K562 (cell line): ENCODE measurements at regions not wholly inside any gene's neighbourhood (a gene's known extent, or its start where the extent isn't known, plus 50 kb on each side); places are given as distances from the start of the nearest gene placed in this dataset.

Source experiments
- AFF4 ChIP-seq: sonication (generic); formaldehyde crosslinking; IDR thresholded peaks from 2 replicates; pipeline ENCODE4 v1.8.0; 2023; ENCODE audit warnings: mild to moderate bottlenecking, missing genetic modification reagents
- CUX1 ChIP-seq: fragments of 200-800 bp; sonication (Bioruptor generic); IDR thresholded peaks from 2 replicates; pipeline ENCODE4 v1.6.1; 2016; ENCODE audit warnings: missing genetic modification characterization, missing compliant biosample characterization
- ESRRA ChIP-seq: fragments of 450-650 bp; IDR thresholded peaks from 2 replicates; pipeline ENCODE4 v1.6.1; 2014; ENCODE audit warnings: low read depth, mild to moderate bottlenecking, moderate library complexity, borderline replicate concordance
- FUS ChIP-seq: fragments of 200-400 bp; formaldehyde crosslinking; optimal IDR thresholded peaks from 2 replicates; pipeline ENCODE3; 2017; ENCODE audit warnings: low read depth, low read length
- JUN ChIP-seq, 2 experiments: sonication (generic) in 1 of 2; formaldehyde crosslinking in 1 of 2; IDR thresholded peaks; 2 replicates each; pipeline versions ENCODE4 v1.6.1 to v1.8.0; 2012 to 2022; ENCODE audit warnings: borderline replicate concordance in 2 of 2, mild to moderate bottlenecking in 2 of 2, improper control_type of control experiment in 1 of 2, low read depth in 1 of 2, low read length in 1 of 2, missing genetic modification reagents in 1 of 2
- MCM2 ChIP-seq: fragments of 450-650 bp; IDR thresholded peaks from 2 replicates; pipeline ENCODE4 v1.6.1; 2017; ENCODE audit warnings: low read depth, mild to moderate bottlenecking
- MLLT1 ChIP-seq, 2 experiments: fragments of 450-650 bp; IDR thresholded peaks; 2 replicates each; pipeline ENCODE4 v1.6.1; 2016
- NCOA4 ChIP-seq: fragments of 450-650 bp; IDR thresholded peaks from 2 replicates; pipeline ENCODE4 v1.6.1; 2018; ENCODE audit warnings: mild to moderate bottlenecking; ENCODE audit not compliant: partially characterized antibody
- NFYB ChIP-seq: IDR thresholded peaks from 2 replicates; pipeline ENCODE4 v1.6.1; 2011; ENCODE audit warnings: mild to moderate bottlenecking, moderate library complexity; ENCODE audit not compliant: insufficient read length; ENCODE audit errors: extremely low read depth
- NUFIP1 ChIP-seq: fragments of 450-650 bp; IDR thresholded peaks from 2 replicates; pipeline ENCODE4 v1.6.1; 2018; ENCODE audit not compliant: partially characterized antibody
- POLR2A ChIP-seq: fragments of 450-650 bp; conservative IDR thresholded peaks from 2 replicates; pipeline ENCODE4 v1.6.1; 2016
- SREBF2 ChIP-seq: sonication (generic); formaldehyde crosslinking; IDR thresholded peaks from 2 replicates; pipeline ENCODE4 v1.4.0; 2020; ENCODE audit warnings: mild to moderate bottlenecking, missing genetic modification reagents
- ZC3H8 ChIP-seq: fragments of 450-650 bp; IDR thresholded peaks from 2 replicates; pipeline ENCODE4 v1.6.1; 2017
- ZNF165 ChIP-seq: fragments of 250-450 bp; sonication (Bioruptor Pico); IDR thresholded peaks from 2 replicates; pipeline ENCODE4 v1.4.0; 2020; ENCODE audit warnings: borderline replicate concordance
- ZNF354B ChIP-seq: fragments of 250-450 bp; sonication (Bioruptor Pico); IDR thresholded peaks from 2 replicates; pipeline ENCODE4 v1.4.0; 2020
- TF ChIP-seq, protein P1 (sequence below): fragments of 200-400 bp; formaldehyde crosslinking; IDR thresholded peaks from 2 replicates; pipeline ENCODE4 v1.6.1; 2017; ENCODE audit warnings: mild to moderate bottlenecking, low read depth, low read length, moderate library complexity

DNA sequence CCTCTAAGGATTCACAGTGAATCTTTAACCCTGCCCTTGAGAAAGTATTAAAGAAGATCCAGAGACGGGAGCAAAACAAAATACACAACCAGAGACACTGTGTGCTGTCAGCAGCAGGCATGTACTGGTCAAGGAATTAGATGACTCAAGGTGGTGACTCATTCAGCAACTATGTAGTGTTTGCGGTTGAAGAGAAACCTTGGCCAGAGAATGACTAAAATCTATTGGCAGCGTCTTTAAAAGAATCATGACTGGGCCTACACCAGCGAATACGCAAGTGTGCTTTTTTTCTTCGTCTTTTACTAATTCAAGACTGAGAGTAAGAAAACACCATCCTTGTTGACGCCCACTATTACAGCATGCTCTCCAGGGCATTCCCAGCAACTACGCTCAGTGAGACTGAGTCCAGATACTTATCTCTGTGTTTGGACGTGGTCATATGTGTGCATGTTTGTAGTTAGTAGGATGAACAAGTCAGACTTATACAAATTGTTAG lies 72.4 kb upstream of the BACH2 start (continued):
- TF ChIP-seq MLLT1 (IDR thresholded peaks at IDR 0.05) (peak in 1 of 2 experiments; percentile 98; a peak in 2 of 4 replicates), NFYB (no peak), FUS (no peak), ZC3H8 (no peak), POLR2A (no peak), NCOA4 (no peak), ZNF354B (CRISPR knock-in tag) (no peak), AFF4 (CRISPR knock-in tag) (no peak), SREBF2 (CRISPR knock-in tag) (no peak), ESRRA (peak; percentile 95; the same call in 1 of the 2 replicates), CUX1 (CRISPR knock-in tag) (no peak), JUN (IDR thresholded peaks at IDR 0.05; ENCODE audit: borderline replicate concordance, low read depth, low read length) (peak; percentile 100), JUN (CRISPR knock-in tag; IDR thresholded peaks at IDR 0.05; ENCODE audit: borderline replicate concordance) (peak; percentile 96; the same call in 1 of the 2 replicates), NUFIP1 (no peak), MCM2 (no peak), ZNF165 (CRISPR knock-in tag) (no peak)
- TF ChIP-seq, protein P1, sequence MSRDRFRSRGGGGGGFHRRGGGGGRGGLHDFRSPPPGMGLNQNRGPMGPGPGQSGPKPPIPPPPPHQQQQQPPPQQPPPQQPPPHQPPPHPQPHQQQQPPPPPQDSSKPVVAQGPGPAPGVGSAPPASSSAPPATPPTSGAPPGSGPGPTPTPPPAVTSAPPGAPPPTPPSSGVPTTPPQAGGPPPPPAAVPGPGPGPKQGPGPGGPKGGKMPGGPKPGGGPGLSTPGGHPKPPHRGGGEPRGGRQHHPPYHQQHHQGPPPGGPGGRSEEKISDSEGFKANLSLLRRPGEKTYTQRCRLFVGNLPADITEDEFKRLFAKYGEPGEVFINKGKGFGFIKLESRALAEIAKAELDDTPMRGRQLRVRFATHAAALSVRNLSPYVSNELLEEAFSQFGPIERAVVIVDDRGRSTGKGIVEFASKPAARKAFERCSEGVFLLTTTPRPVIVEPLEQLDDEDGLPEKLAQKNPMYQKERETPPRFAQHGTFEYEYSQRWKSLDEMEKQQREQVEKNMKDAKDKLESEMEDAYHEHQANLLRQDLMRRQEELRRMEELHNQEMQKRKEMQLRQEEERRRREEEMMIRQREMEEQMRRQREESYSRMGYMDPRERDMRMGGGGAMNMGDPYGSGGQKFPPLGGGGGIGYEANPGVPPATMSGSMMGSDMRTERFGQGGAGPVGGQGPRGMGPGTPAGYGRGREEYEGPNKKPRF: no peak
